Tibial artery (tissue), 4 donors: ENCODE measurements at regions not wholly inside any gene's neighbourhood (a gene's known extent, or its start where the extent isn't known, plus 50 kb on each side); places are given as distances from the start of the nearest gene placed in this dataset.

ENCODE experiments used
- DNase-seq, 2 donors: peaks; one replicate each; pipeline ENCODE4 v3.0.0-alpha.2; 2019
- H3K27ac ChIP-seq, 2 donors: fragments of 200-600 bp; sonication (generic) in 1 of 2; 1 replicate in 1 of 2; 2 replicates in 1 of 2; pipeline ENCODE4 v1.5.1; 2018 to 2019; ENCODE audit warnings: mild to moderate bottlenecking in 1 of 2
- H3K27me3 ChIP-seq, 2 donors: fragments of 200-600 bp; sonication (generic) in 1 of 2; one replicate each; pipeline versions ENCODE4 v1.5.1 to v1.6.0; 2016 to 2019
- H3K36me3 ChIP-seq, 3 donors: fragments of 200-600 bp; sonication (generic) in 2 of 3; one replicate each; pipeline ENCODE4 v1.5.1; 2016 to 2019; ENCODE audit warnings: mild to moderate bottlenecking in 2 of 3
- H3K4me1 ChIP-seq, 4 donors: fragments of 200-600 bp; sonication (generic) in 2 of 4; 1 replicate in 3 of 4; 2 replicates in 1 of 4; pipeline ENCODE4 v1.5.1; 2016 to 2019
- H3K4me3 ChIP-seq, 2 donors: fragments of 200-600 bp; sonication (generic) in 1 of 2; 1 replicate in 1 of 2; 2 replicates in 1 of 2; pipeline ENCODE4 v1.5.1; 2018 to 2019; ENCODE audit warnings: mild to moderate bottlenecking in 2 of 2
- H3K9me3 ChIP-seq, 3 donors: fragments of 200-600 bp; sonication (generic) in 1 of 3; one replicate each; pipeline ENCODE4 v1.5.1; 2016 to 2019
- intact Hi-C: fragments of 100-400 bp; cut with DNase I; formaldehyde crosslinking; loops from one replicate; pipeline ENCODE4 v1.15.0; 2023; ENCODE audit warnings: low total_unique reads
- TF ChIP-seq, protein P1 (sequence below), 2 experiments: fragments of 200-600 bp in 1 of 2; fragments of 450-650 bp in 1 of 2; IDR thresholded peaks; one replicate each; pipeline ENCODE4 v1.5.1; 2017 to 2019; ENCODE audit warnings: antibody characterized with exemption in 2 of 2, mild to moderate bottlenecking in 1 of 2, moderate library complexity in 1 of 2

DNA sequence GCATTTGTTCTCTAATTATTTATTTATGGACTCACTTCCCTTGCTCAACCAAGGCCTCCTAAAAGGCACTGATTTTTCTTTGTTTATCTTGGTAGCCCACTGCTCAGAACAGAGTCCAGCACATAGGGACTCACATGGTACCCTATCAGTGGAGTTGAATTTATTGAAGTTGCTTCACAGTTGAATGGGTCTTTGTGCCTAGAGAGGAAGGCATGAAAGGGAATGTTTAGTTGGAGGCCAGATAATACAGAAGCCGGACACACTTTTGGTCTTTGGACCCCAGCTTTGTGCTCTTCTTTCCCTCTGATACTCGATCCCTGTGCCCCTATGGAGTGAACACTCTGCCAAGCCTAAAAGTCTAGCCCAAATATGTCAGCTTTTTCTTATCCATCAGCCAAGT lies 429.0 kb downstream of the PRDM2 start:
- Histone ChIP-seq H3K4me1 (no peaks in the 10 kb centered on the region), H3K4me3 (no peak overlapping the region), H3K9me3 (no peaks in the 10 kb centered on the region), H3K27me3 (peaks cover 0 to 6% of the 10 kb centered on the region in 2 donors), H3K36me3 (no peaks in the 10 kb centered on the region), H3K27ac (no peak overlapping the region)
- intact Hi-C loops = no loop called here
- TF ChIP-seq, protein P1, sequence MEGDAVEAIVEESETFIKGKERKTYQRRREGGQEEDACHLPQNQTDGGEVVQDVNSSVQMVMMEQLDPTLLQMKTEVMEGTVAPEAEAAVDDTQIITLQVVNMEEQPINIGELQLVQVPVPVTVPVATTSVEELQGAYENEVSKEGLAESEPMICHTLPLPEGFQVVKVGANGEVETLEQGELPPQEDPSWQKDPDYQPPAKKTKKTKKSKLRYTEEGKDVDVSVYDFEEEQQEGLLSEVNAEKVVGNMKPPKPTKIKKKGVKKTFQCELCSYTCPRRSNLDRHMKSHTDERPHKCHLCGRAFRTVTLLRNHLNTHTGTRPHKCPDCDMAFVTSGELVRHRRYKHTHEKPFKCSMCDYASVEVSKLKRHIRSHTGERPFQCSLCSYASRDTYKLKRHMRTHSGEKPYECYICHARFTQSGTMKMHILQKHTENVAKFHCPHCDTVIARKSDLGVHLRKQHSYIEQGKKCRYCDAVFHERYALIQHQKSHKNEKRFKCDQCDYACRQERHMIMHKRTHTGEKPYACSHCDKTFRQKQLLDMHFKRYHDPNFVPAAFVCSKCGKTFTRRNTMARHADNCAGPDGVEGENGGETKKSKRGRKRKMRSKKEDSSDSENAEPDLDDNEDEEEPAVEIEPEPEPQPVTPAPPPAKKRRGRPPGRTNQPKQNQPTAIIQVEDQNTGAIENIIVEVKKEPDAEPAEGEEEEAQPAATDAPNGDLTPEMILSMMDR (IDR thresholded peaks at IDR 0.05) = no peak
- DNase-seq = no peak

DNA sequence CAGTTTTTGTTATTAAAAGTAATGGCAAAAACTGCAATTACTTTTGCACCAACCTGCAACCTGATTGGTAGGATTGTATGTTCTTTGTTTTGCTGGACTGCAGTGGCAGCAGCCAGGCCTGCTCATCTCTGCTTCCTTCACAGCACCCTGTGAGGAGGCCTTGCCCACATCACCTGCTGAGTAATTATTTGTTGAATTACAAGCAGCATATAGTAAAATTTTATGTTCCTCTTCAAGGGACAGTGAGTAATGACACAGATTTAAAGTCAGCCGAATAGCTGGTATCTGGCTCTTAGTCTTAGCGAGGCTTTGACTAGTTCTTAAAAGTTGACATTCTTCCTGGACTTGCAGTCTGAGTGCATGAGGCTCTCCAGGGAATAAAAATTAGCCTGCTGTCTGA lies 435.1 kb downstream of the PRDM2 start:
- Histone ChIP-seq H3K4me3 (no peak overlapping the region), H3K27ac (no peak overlapping the region), H3K27me3 (no peaks in the 10 kb centered on the region), H3K9me3 (no peaks in the 10 kb centered on the region), H3K4me1 (no peaks in the 10 kb centered on the region), H3K36me3 (no peaks in the 10 kb centered on the region)
- no peak for DNase-seq
- TF ChIP-seq, protein P1 (IDR thresholded peaks at IDR 0.05) = no peak
- intact Hi-C loops = no loop called here

DNA sequence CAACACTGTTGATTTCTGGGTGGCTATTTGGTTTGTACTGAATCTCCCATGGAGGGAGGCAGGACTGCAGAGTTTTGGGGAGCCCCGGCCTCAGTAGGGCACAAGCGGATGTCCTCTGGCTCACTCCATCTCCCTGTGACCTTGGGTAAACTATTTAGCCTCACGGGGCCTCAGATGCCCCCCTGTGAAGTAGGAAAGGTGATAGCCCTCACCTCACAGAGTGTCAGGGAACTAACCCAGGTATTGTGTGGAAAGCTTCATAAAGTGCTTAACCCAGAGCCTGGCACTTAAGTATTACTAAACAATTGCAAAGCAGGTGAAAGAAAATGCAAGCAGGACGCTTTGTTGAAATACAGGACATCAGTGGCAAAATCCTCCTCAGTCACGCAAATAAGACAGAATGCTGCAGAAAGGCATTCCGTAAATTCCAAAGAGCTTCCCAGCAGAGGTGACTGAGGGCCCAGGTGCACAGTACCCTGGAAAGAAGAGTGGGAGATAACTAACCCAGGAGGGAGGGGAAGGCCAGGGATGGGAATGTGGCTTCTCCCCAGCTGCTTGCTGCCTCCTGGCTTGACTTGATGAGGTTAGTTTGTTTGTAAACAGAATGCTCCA lies 436.3 kb downstream of the PRDM2 start:
- Histone ChIP-seq H3K4me1 (peaks cover 0 to 9% (median 7%) of the 10 kb centered on the region in 4 donors), H3K27me3 (no peaks in the 10 kb centered on the region), H3K36me3 (no peaks in the 10 kb centered on the region), H3K4me3 (no peak overlapping the region), H3K9me3 (no peaks in the 10 kb centered on the region), H3K27ac (no peak overlapping the region)
- no peak for DNase-seq
- intact Hi-C loops = no loop called here
- TF ChIP-seq, protein P1 (IDR thresholded peaks at IDR 0.05) = no peak

DNA sequence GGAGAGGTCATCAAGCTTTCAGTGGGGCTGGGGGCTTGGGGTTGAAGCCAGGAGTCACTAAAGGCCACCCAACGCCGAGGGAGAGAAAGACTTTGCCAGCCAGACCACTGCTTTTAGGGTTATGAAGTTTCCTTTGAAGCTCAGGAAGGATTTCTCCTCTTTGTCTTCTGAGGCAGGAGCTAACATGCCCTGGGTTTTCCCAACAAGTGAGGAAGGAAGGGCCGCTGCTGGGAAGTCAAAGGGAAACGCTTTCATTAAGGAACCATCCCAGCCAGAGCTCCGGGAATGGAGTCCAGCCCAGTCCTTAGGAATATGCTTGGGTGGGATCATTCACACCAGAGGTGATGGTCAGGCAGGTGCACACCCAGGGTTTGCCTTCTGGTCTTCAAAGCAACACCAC lies 436.9 kb downstream of the PRDM2 start:
- Histone ChIP-seq H3K36me3 (no peaks in the 10 kb centered on the region), H3K27me3 (no peaks in the 10 kb centered on the region), H3K9me3 (no peaks in the 10 kb centered on the region), H3K4me3 (no peak overlapping the region), H3K27ac (no peak overlapping the region), H3K4me1 (peaks cover 0 to 16% (median 12%) of the 10 kb centered on the region in 4 donors)
- TF ChIP-seq, protein P1 (IDR thresholded peaks at IDR 0.05) = no peak
- DNase-seq = no peak
- intact Hi-C loops = no loop called here

DNA sequence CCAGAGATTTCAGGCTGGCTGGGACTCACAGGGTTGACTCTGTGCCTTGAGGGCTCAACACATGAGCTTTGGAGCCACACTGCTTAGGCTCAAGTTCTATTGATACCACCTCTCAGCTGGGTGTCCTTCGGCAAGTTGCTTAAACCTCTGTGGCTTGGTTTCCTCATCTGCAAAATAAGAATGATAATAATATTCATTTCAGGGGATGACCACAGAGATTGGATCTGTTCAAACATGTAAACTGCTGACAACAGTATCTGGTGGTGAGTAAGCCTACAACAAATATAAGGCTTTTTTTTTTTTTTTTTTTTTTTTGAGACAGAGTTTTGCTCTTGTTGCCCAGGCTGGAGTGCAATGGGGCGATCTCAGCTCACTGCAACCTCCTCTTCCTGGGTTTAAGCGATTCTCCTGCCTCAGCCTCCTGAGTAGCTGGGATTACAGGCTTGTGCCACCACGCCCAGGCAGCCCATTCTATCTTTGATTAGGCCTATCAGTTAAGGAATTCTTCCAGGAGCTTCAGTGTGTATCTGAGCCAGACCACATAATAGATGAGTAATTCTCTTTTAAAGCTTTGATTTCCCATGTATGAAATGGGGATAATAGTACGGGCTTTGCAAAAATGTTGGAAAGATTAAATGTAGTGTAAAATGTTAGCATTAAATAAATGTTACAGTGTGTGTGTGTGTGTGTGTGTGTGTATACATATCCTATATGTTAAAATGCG lies 437.6 kb downstream of the PRDM2 start:
- intact Hi-C loops = no loop called here
- no peaks in the 10 kb centered on the region for H3K9me3 ChIP-seq
- no peak overlapping the region for H3K4me3 ChIP-seq
- DNase-seq = no peak
- TF ChIP-seq, protein P1 (IDR thresholded peaks at IDR 0.05) = no peak
- H3K27me3 ChIP-seq = no peaks in the 10 kb centered on the region
- H3K4me1 ChIP-seq = peaks cover 0 to 23% (median 19%) of the 10 kb centered on the region in 4 donors
- H3K27ac ChIP-seq = no peak overlapping the region
- no peaks in the 10 kb centered on the region for H3K36me3 ChIP-seq
